Heart right ventricle (tissue), 16 donors: ENCODE measurements at regions not wholly inside any gene's neighbourhood (a gene's known extent, or its start where the extent isn't known, plus 50 kb on each side); places are given as distances from the start of the nearest gene placed in this dataset.

Experiments used
- ATAC-seq, 8 donors: fragments of 200-7000 bp; cut with Tn5 transposase; one replicate each; pipeline ENCODE4 v1.9.1; 2020; ENCODE audit warnings: mild to moderate bottlenecking in 8 of 8, moderate library complexity in 8 of 8, moderate number of reproducible peaks in 1 of 8
- DNase-seq, 2 donors: peaks; one replicate each; pipeline ENCODE4 v3.0.0-alpha.2; 2020
- H3K27ac ChIP-seq, 10 donors: fragments of 200-600 bp; sonication (generic) in 2 of 10; one replicate each; pipeline versions ENCODE4 v1.5.0 to v1.8.0; 2020 to 2022; ENCODE audit warnings: mild to moderate bottlenecking in 3 of 10
- H3K27me3 ChIP-seq, 7 donors: fragments of 200-600 bp; one replicate each; pipeline ENCODE4 v1.8.0; 2021 to 2022; ENCODE audit warnings: mild to moderate bottlenecking in 2 of 7
- H3K36me3 ChIP-seq, 9 donors: fragments of 200-600 bp; sonication (generic) in 1 of 9; one replicate each; pipeline versions ENCODE4 v1.5.0 to v1.8.0; 2020 to 2022; ENCODE audit warnings: mild to moderate bottlenecking in 2 of 9
- H3K4me1 ChIP-seq, 9 donors: fragments of 200-600 bp; sonication (generic) in 1 of 9; one replicate each; pipeline versions ENCODE4 v1.5.0 to v1.8.0; 2020 to 2022; ENCODE audit warnings: mild to moderate bottlenecking in 4 of 9
- H3K4me3 ChIP-seq, 10 donors: fragments of 200-600 bp; sonication (generic) in 2 of 10; one replicate each; pipeline versions ENCODE4 v1.5.0 to v1.8.0; 2020 to 2022; ENCODE audit warnings: mild to moderate bottlenecking in 7 of 10, moderate library complexity in 2 of 10
- H3K9me3 ChIP-seq, 11 donors: fragments of 200-600 bp in 10 of 11; sonication (generic) in 2 of 11; one replicate each; pipeline versions ENCODE4 v1.5.0 to v1.8.0; 2013 to 2022; ENCODE audit warnings: mild to moderate bottlenecking in 2 of 11, control low read depth in 1 of 11, moderate library complexity in 1 of 11
- CTCF ChIP-seq, 9 donors: fragments of 200-600 bp; sonication (generic) in 2 of 9; IDR thresholded peaks; one replicate each; pipeline versions ENCODE4 v1.5.0 to v1.8.0; 2021 to 2022; ENCODE audit warnings: antibody characterized with exemption in 9 of 9, mild to moderate bottlenecking in 5 of 9, moderate library complexity in 1 of 9
- WGBS, 2 donors: extraction: QIAGEN DNeasy Blood & Tissue Kit; methylation state at CpG; one replicate each; pipeline ENCODE4 v1.1.7; 2013; ENCODE audit warnings: inconsistent platforms in 1 of 2; 5-methylcytosine and 5-hydroxymethylcytosine counted together
- intact Hi-C, 10 donors: fragments of 100-400 bp; cut with DNase I; formaldehyde crosslinking; loops; one replicate each; pipeline versions ENCODE4 v1.11.1 to v1.14.2; 2022
- donor health status: Arrhythmogenic right ventricular cardiomyopathy.
- donor health status: ischemic (EF 13 %, LVEDD 7.1; RV severe dilation, severe dysfunction).
- donor health status: healthy with polysubstance abuse.
- donor health status: DM: no; HTN: yes; CAD: no.
- donor health status: DM: no; HTN: no; CAD: no.
- donor health status: ischemic (EF 25% LVEDD 6.9; RV normal size, moderate dysfunction).
- donor health status: ischemic (EF 25% LVEDD 5.7; RV mildly dilated, moderate dysfunction).
- donor health status: healthy.
- donor health status: DM: yes; HTN: yes; CAD: no.
- donor health status: Ischemic cardiomyopathy.
- donor health status: ischemic (EF 35%, LVEDD 5.7; RV mildly dilated, moderate dysfunction).
- donor health status: nonischemic (EF 11% LVEDD 7.7; RV severe dilation, severe dysfunction).
- donor health status: DM: yes; HTN: yes; CAD: no.
- donor health status: PGD.
- donor health status: ischemic (EF 29% LVEDD 5.4; RV normal size, mild dysfunction).
- donor health status: nonischemic (EF 23%, LVEDD 6.1; RV moderate dilation, normal function).

DNA sequence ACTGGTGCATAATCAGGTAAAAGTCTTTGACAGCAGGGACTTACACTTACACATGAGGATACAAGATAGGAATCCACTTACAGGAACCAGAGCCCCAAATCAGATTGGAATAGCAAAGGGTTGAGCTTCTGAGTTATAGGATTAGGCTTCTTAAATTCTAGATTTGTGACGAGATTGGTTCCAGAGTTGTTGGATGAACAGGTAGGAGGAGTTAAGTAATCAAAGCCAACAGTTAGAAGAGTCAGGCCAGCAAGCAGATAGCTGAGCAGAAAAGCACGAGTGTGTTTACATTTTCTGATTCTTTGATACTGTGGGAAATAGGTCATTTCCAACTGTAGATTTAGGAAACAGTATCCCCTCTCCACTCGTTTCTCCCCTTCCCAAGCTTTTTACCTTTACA, 167.0 kb downstream of the MDFIC start:
- Histone ChIP-seq H3K4me3 (no peak overlapping the region), H3K27me3 (no peaks in the 10 kb centered on the region), H3K9me3 (no peaks in the 10 kb centered on the region), H3K36me3 (no peaks in the 10 kb centered on the region), H3K4me1 (peaks cover 0 to 28% (median 21%) of the 10 kb centered on the region in 9 donors), H3K27ac (peak overlapping the region in 1 of 10 donors; percentile 2)
- ATAC-seq (no peak), DNase-seq (no peak)
- 52 to 60% methylated on average over 3 of the region's 3 CpGs for WGBS, 2 donors
- intact Hi-C loops, result loop anchor here in 4 of 10 donors (5.0 to 10.0 kb wide), 4 partner anchors 82 to 167 kb away; partner anchors contain the start of gene MDFIC (in 2 of the 4)
- TF ChIP-seq CTCF (IDR thresholded peaks at IDR 0.05), result no peak

DNA sequence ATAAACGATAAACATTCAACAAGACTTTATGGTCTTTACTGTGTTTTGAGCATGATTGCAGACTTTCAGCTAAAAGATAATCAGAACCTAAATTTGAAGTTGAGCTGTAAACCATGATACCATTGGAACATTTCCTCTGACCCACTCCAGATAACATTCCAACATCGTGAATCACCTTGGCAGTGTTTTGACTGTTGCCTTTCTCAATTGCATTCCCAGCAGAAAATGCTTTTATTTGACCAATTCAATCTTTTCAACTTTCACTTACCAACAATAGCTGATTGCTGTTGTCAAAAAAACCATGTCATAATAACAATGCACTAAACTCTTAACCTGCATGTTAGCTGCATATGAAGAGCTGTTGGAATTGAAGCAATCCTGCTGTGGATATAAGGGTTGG, 165.5 kb downstream of the MDFIC start:
- peak in 1 of 2 donors; percentile 47 for DNase-seq
- Histone ChIP-seq H3K9me3 (no peaks in the 10 kb centered on the region), H3K27me3 (no peaks in the 10 kb centered on the region), H3K27ac (peak overlapping the region in 6 of 10 donors; percentile 9 to 50 (median 26)), H3K4me3 (no peak overlapping the region), H3K4me1 (peaks cover 0 to 32% (median 21%) of the 10 kb centered on the region in 9 donors), H3K36me3 (no peaks in the 10 kb centered on the region)
- no peak for TF ChIP-seq CTCF (IDR thresholded peaks at IDR 0.05)
- intact Hi-C loops, result loop anchor here in 4 of 10 donors (5.0 to 10.0 kb wide), 4 partner anchors 80 to 165 kb away; partner anchors contain the start of gene MDFIC (in 2 of the 4)
- peak in 7 of 8 donors; percentile 77 to 93 (median 90) for ATAC-seq
- WGBS, 2 donors, result 4 to 6% methylated on average over 2 of the region's 2 CpGs

GRCh38 chr7:115086146-115086841, 164.4 kb downstream of the MDFIC start:
- no peak for DNase-seq
- no peak overlapping the region for H3K4me3 ChIP-seq
- H3K27ac ChIP-seq, result peak overlapping the region in 2 of 10 donors; percentile 9 to 29
- H3K36me3 ChIP-seq, result no peaks in the 10 kb centered on the region
- ATAC-seq, result no peak
- intact Hi-C loops, result loop anchor here in 4 of 10 donors (5.0 to 10.0 kb wide), 4 partner anchors 79 to 164 kb away; partner anchors contain the start of gene MDFIC (in 2 of the 4)
- WGBS, 2 donors, result 95 to 97% methylated on average over 3 of the region's 3 CpGs
- H3K27me3 ChIP-seq, result no peaks in the 10 kb centered on the region
- no peaks in the 10 kb centered on the region for H3K9me3 ChIP-seq
- TF ChIP-seq CTCF (IDR thresholded peaks at IDR 0.05), result no peak
- peaks cover 0 to 32% (median 21%) of the 10 kb centered on the region in 9 donors for H3K4me1 ChIP-seq

DNA sequence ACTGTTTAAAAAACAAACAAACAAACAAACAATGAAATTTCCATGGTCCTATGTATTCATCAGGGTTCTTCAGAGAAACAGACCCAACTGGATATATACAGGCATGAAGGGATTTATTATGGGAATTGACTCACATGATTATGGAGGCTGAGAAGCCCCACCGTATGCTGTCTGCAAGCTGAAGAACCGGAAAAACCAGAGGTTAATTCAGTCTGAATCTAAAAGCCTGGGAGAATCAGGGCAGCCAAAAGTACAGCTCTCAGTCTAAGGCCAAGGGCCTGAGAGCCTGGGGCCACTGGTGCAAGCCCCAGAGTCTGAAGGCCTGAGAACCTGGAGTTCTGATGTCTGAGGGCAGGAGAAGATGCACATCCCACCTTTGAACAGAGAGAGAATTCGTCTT, 163.5 kb downstream of the MDFIC start:
- 94 to 97% methylated on average over 3 of the region's 3 CpGs for WGBS, 2 donors
- intact Hi-C loops, result loop anchor here in 4 of 10 donors (5.0 to 10.0 kb wide), 4 partner anchors 78 to 163 kb away; partner anchors contain the start of gene MDFIC (in 2 of the 4)
- no peak for TF ChIP-seq CTCF (IDR thresholded peaks at IDR 0.05)
- H3K27me3 ChIP-seq, result no peaks in the 10 kb centered on the region
- H3K36me3 ChIP-seq, result no peaks in the 10 kb centered on the region
- no peaks in the 10 kb centered on the region for H3K9me3 ChIP-seq
- no peak overlapping the region for H3K4me3 ChIP-seq
- DNase-seq (no peak), ATAC-seq (no peak)
- peaks cover 0 to 32% (median 21%) of the 10 kb centered on the region in 9 donors for H3K4me1 ChIP-seq
- no peak overlapping the region for H3K27ac ChIP-seq
